H4 (cell line): ENCODE measurements at regions not wholly inside any gene's neighbourhood (a gene's known extent, or its start where the extent isn't known, plus 50 kb on each side); places are given as distances from the start of the nearest gene placed in this dataset.
"Not testable (repeated sequence)": the region's sequence is repeated elsewhere in the genome, so short reads cannot be mapped to it uniquely, and the experiment has no call there.

Experiments used
- DNase-seq: peaks from one replicate; pipeline ENCODE4 v3.0.0-alpha.2; 2015; ENCODE audit warnings: low spot score

DNA sequence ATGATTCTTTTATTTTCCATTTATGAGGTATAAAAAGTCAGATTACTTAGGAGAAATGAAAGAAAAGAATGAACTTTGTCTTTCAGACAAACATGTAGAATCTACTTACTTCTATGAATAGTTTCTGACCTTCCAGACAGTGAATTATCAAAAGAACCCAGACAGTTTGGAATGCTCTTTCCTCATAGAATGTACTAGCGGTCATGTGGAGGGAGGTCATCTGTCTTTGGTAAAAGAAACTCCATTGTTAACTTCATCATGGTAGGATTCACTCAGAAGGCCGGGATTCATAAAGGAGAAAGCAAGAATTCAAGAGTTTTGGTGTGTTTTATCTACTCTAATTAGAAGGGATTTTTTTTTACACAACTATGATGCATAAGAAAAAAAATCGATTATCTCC is 144.8 kb upstream of the ZNF804B start:
- no peak for DNase-seq

GRCh38 chr7:88610942-88611341 is 148.6 kb upstream of the ZNF804B start:
- no peak for DNase-seq

GRCh38 chr7:88600695-88601094 is 158.8 kb upstream of the ZNF804B start:
- no peak for DNase-seq

DNA sequence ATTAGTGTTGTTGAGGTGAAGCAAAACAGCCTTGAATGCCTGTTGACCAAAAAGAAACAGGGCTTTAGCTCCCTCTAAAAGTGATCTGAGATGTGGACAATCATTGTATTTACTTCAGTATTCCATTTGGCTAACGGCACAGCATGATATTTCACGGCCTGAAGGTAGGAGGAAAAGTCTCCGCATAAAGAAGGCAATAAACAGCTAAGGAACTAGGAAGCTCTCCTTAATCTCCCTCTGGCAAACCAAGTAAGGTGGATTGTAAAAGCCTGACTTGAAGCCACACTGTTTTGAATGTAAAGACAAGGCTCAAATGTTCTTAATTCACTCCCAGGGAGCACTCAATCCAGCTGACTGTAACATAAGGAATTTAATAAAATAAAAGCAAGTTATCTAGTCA is 160.0 kb upstream of the ZNF804B start:
- no peak for DNase-seq

DNA sequence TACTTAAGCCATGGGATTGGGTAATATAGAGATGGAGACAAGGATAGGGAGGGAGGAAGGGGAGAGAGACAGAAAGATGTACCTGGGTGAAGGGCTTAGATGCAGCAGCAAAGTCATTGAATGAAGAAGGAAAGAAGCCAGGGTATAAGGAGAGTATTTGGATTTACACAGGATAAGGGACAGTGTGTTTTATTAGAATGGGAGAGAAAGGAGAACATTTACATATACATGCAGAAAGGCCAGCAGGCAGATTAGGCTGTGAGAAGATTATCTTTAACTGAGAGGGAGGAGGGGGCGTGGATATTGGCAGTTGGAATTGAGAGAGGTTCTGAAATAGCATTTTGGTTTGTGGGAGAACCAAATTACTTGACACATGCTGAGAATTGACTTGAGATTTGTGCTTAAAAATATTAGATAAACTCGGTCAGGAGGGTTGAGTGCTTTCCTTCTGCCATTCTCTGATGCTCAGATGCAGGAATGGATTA is 161.5 kb upstream of the ZNF804B start:
- DNase-seq: no peak

DNA sequence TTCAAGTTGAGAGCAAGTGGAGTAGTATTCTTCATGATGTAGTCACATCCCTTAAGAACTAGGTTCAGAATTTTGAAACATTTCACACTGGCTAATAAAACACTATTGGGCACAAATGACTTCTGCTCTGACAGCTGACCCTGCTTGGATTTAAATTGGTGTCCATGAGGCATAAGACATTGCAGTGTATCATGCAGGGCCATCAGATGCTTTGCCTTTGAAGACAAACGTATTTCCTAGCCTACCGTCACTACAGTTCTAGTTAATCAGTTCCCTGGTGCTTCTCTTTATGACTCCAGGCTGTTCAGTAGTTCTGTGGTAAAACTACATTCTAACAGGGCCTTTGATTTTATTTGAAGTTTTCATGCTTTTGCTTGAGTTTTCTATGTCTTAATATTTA is 168.5 kb upstream of the ZNF804B start:
- no peak for DNase-seq

GRCh38 chr7:88589927-88590326 is 169.6 kb upstream of the ZNF804B start:
- no peak for DNase-seq

DNA sequence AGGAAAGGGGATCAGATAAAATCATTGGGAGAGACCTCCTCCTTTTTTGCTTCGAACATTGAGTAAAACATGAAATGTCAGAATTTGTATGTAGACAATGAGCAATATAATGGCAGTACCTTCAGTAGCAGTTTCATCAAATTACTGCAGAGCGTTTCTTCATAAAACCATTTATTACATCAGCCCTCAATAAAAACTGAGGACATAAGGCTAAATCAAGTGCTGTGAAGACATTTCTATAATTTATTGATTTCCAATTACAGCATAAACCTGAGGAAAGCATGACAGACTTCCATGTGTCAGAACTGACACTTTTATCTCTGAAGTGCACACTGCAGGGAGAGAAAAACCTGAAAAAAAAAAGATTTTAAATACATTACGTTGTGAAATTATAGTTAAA is 172.6 kb upstream of the ZNF804B start:
- DNase-seq: no peak

GRCh38 chr7:88586219-88586618 is 173.3 kb upstream of the ZNF804B start:
- no peak for DNase-seq

DNA sequence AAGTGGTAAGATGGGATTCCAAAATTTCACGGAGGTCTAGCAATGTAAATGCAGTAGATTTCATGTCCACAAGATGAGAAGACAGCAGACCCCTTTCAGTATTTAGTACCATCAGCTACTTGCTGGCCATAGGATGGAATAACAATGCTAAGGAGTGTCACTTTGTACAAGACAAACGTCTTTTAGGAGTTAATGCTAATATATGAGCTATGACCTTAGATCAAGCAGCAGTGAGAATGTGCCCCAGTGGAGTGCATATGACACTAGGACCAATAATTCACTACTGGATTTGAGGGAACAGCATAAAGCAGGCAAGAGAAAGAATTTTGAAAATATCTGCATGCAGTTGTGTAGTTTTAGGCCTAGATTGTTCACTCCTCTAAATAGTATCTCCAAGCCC is 182.8 kb upstream of the ZNF804B start:
- no peak for DNase-seq

GRCh38 chr7:88566162-88566729 is 193.3 kb upstream of the ZNF804B start:
- DNase-seq: no peak

DNA sequence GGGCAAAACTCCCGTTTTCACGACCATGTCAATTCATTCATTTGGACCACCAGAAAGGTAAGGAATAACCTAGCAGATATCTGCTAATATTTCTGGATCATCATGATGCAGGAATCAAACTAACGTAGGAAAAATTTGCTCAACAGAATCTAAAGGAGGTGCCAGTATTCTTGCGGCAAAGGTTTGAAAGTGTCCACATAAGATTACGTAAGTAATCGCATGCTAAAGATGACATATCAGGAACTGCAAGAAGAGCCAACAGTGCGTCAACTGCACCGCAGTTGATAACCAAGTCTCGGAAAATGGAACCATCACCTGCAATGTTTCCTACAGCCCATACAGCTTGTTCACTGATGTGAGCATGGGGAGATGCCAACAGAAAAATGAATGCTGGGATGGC is 194.1 kb upstream of the ZNF804B start:
- DNase-seq: no peak

- DNase-seq: not testable (repeated sequence)
Measured at GRCh38 chr7:88556441-88556840, 203.1 kb upstream of the ZNF804B start.

- not testable (repeated sequence) for DNase-seq
Measured at GRCh38 chr7:88554847-88555246, 204.7 kb upstream of the ZNF804B start.

DNA sequence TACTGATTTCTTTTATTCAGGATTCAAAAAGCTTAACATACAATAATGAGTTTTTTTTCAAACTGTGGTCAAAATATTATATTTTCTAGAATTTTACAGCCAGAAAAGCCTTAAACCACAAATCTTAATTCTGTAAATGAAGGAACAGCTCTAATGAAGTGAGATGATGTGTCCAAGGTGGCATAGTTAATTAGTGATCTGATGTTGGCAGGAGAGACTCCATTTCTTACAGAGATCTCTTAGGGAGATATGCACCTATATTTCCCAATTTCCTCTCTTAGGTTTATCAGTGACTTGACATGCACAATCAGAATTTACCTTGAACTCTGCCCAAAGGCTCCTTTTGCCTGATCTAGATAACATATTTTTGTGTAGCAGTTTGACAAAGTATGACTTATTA is 211.1 kb upstream of the ZNF804B start:
- no peak for DNase-seq

DNA sequence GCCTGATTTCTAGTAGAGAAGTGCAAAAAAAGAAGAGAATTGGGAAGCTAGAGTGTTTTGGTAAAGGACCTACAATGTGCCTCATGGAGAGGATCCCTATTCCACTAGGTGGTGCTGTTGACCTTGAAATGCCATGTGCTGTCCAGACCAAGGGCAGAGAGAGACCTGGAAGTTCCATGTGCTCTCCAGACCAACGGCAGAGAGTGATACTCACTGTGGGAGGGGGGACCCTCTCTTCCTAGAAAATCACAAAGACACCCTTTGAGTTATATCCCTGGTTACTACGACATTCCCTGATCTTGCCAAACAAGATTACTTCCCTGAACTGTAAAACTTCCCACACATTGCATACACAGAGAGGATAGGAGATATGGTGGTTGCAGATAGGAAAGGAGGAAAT is 212.7 kb upstream of the ZNF804B start:
- peak; percentile 69 for DNase-seq

DNA sequence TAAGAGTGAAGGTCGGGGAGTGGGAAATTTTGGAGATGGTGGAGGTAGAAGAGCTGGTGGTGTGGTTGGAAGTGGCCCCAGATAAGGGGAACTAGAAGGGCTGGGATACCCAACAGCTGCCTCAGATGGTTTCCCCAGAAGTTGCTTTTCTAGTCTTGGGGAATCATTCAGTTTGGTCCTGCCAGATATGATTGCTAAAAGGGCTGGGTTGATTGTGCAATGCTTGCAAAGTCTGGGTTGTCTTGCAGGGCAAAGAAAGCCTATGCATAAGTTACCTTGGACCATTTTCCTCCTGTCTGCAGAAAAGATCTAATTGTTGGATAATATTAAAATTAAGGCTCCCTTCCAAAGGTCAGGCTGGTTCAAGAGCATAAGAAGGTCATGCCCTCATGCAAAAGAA is 213.8 kb upstream of the ZNF804B start:
- no peak for DNase-seq

DNA sequence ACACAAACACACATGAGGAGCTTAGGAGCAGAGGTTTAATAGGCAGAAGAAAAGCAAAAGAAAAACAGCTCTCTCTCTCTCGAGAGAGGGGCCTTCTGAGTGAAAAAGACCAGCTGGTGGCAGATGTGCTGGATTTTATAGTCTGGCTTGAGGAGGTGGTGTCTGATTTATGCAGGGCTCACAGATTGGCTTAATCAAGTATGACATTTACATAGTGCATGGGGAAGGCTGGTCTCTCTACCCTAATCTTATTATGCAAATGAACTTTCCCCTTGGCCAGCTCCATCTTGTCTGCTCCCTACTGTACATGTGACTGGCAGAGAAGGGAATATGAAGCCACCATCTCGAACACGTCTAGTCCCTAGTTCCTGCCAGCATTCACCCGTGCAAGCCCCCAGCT is 219.5 kb upstream of the ZNF804B start:
- DNase-seq: no peak

GRCh38 chr7:88539518-88539917 is 220.0 kb upstream of the ZNF804B start:
- no peak for DNase-seq

DNA sequence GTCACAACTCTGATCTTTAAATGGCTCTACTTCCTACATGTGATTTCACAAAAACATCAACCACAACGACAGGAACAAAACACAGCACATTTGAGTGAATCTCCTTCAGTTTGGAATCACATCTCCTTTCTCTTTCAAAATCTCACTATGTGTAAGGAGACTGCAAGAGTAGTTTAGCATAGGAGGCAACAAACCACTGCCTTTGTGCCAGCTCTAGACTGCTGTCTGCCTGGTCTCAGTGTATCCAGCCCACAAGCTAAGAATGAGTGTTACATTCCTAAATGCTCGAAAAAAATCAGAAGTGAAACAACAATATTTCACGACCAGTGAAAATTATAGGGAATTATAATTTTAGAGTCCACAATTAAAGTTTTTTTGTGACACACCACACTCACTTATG is 217.0 kb upstream of the STEAP4 start:
- DNase-seq: no peak

- DNase-seq: no peak
Measured at GRCh38 chr7:88522771-88523293, 216.1 kb upstream of the STEAP4 start.

DNA sequence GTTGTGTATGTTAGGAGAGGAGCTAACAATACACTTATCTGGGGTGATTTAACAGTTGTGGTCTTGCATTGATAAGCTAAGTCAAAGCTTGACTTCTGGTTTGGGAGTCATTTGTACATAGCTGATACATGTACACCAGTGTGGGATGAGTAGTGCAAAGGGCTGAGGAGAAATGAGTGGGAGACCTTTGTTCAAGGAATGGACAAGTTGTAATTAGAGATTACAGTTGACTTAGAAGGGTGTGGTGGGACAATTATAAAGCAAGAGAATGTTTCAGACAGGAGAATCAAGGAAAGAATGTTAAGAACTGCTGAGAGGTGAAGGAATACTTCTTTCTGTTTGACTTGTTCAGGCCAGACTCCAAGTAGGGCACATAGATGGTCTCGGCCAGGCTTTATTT is 209.7 kb upstream of the STEAP4 start:
- no peak for DNase-seq

DNA sequence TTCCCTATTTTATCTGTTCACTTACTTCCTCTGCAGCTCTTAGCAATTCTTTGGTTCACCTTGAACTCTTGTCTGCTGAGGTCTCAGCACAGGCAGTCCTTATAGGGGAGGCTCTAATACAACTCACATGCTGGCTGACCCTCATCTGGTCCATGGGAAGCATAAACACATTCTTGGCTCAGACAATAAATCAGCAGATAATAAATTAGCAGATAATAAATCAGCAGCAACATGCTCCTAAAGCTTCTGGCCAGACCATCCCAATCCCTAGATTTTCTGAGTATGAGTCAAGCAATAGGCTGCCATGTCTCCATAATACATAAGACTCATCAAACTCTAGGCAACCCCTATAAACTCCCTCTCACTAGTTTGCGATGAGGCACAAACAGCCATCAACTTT is 208.6 kb upstream of the STEAP4 start:
- DNase-seq: no peak

GRCh38 chr7:88509341-88509740 is 202.6 kb upstream of the STEAP4 start:
- no peak for DNase-seq
